GM19351 (cell line): ENCODE measurements at regions not wholly inside any gene's neighbourhood (a gene's known extent, or its start where the extent isn't known, plus 50 kb on each side); places are given as distances from the start of the nearest gene placed in this dataset.
"Not testable (repeated sequence)": the region's sequence is repeated elsewhere in the genome, so short reads cannot be mapped to it uniquely, and the experiment has no call there.

Experiments
- ATAC-seq: cut with Tn5 transposase; IDR thresholded peaks from one replicate; pipeline ENCODE4 v1.9.1; 2021; ENCODE audit warnings: mild to moderate bottlenecking, moderate library complexity; ENCODE audit not compliant: unreplicated experiment

- no peak for ATAC-seq
Measured at GRCh38 chr20:48531505-48531904, 296.3 kb downstream of the PREX1 start.

- ATAC-seq, result no peak
Measured at GRCh38 chr20:48530957-48531356, 296.8 kb downstream of the PREX1 start.

GRCh38 chr20:48528346-48528745 lies 299.5 kb downstream of the PREX1 start:
- ATAC-seq, result no peak

- no peak for ATAC-seq
Measured at GRCh38 chr20:48527771-48528170, 300.0 kb downstream of the PREX1 start.

- ATAC-seq, result no peak
Measured at GRCh38 chr20:48526936-48527335, 300.9 kb downstream of the PREX1 start.

- no peak for ATAC-seq
Measured at GRCh38 chr20:48525400-48525799, 302.4 kb downstream of the PREX1 start.

- no peak for ATAC-seq
Measured at GRCh38 chr20:48524582-48524981, 303.2 kb downstream of the PREX1 start.

- no peak for ATAC-seq
Measured at GRCh38 chr20:48523191-48523995, 304.4 kb downstream of the PREX1 start.

GRCh38 chr20:48521121-48521520 lies 306.7 kb downstream of the PREX1 start:
- no peak for ATAC-seq

- ATAC-seq, result not testable (repeated sequence)
Measured at GRCh38 chr20:48516196-48516595, 311.6 kb downstream of the PREX1 start.

- not testable (repeated sequence) for ATAC-seq
Measured at GRCh38 chr20:48514577-48514976, 313.2 kb downstream of the PREX1 start.

GRCh38 chr20:48512539-48512938 lies 315.3 kb downstream of the PREX1 start:
- ATAC-seq, result not testable (repeated sequence)

- not testable (repeated sequence) for ATAC-seq
Measured at GRCh38 chr20:48505066-48505465, 322.7 kb downstream of the PREX1 start.

GRCh38 chr20:48503166-48503815 lies 324.5 kb downstream of the PREX1 start:
- no peak for ATAC-seq

- ATAC-seq, result no peak
Measured at GRCh38 chr20:48502758-48503157, 325.0 kb downstream of the PREX1 start.

- no peak for ATAC-seq
Measured at GRCh38 chr20:48502016-48502415, 325.8 kb downstream of the PREX1 start.

- ATAC-seq, result not testable (repeated sequence)
Measured at GRCh38 chr20:48500900-48501299, 326.9 kb downstream of the PREX1 start.

- not testable (repeated sequence) for ATAC-seq
Measured at GRCh38 chr20:48498939-48499338, 328.9 kb downstream of the PREX1 start.

GRCh38 chr20:48498125-48498524 lies 329.7 kb downstream of the PREX1 start:
- not testable (repeated sequence) for ATAC-seq

- ATAC-seq, result no peak
Measured at GRCh38 chr20:48493966-48494365, 333.8 kb downstream of the PREX1 start.

GRCh38 chr20:48493331-48493730 lies 334.5 kb downstream of the PREX1 start:
- not testable (repeated sequence) for ATAC-seq

- ATAC-seq, result no peak
Measured at GRCh38 chr20:48492715-48493070, 335.1 kb downstream of the PREX1 start.
